OCI-M1 (cell line): ENCODE measurements at regions not wholly inside any gene's neighbourhood (a gene's known extent, or its start where the extent isn't known, plus 50 kb on each side); places are given as distances from the start of the nearest gene placed in this dataset.

ENCODE experiments used
- DNase-seq: peaks from one replicate; lab custom pipeline; 2025; lab: John Stamatoyannopoulos, UW

- DNase-seq: no peak
These were observed 557.4 kb downstream of the BNC2 start for GRCh38 chr9:16312962-16313546.

GRCh38 chr9:16314476-16314875 is 556.0 kb downstream of the BNC2 start:
- DNase-seq: no peak

GRCh38 chr9:16315720-16316119 is 554.8 kb downstream of the BNC2 start:
- DNase-seq: no peak

- no peak for DNase-seq
These were observed 554.0 kb downstream of the BNC2 start for GRCh38 chr9:16316456-16316855.

- DNase-seq: no peak
These were observed 553.3 kb downstream of the BNC2 start for GRCh38 chr9:16316911-16317817.

- no peak for DNase-seq
These were observed 551.9 kb downstream of the BNC2 start for GRCh38 chr9:16318516-16319060.

- no peak for DNase-seq
These were observed 550.8 kb downstream of the BNC2 start for GRCh38 chr9:16319646-16320045.

GRCh38 chr9:16320338-16320902 is 550.0 kb downstream of the BNC2 start:
- no peak for DNase-seq

- DNase-seq: no peak
These were observed 548.9 kb downstream of the BNC2 start for GRCh38 chr9:16321461-16322119.

- no peak for DNase-seq
These were observed 547.6 kb downstream of the BNC2 start for GRCh38 chr9:16322849-16323248.

- DNase-seq: no peak
These were observed 544.5 kb downstream of the BNC2 start for GRCh38 chr9:16325966-16326365.

- DNase-seq: no peak
These were observed 542.1 kb downstream of the BNC2 start for GRCh38 chr9:16328349-16328748.

- DNase-seq: no peak
These were observed 540.8 kb downstream of the BNC2 start for GRCh38 chr9:16329671-16330113.

GRCh38 chr9:16331031-16331430 is 539.4 kb downstream of the BNC2 start:
- DNase-seq: no peak

- no peak for DNase-seq
These were observed 538.9 kb downstream of the BNC2 start for GRCh38 chr9:16331527-16331926.

- no peak for DNase-seq
These were observed 536.8 kb downstream of the BNC2 start for GRCh38 chr9:16333691-16334090.

GRCh38 chr9:16335788-16336580 is 534.5 kb downstream of the BNC2 start:
- DNase-seq: no peak

GRCh38 chr9:16336833-16337232 is 533.6 kb downstream of the BNC2 start:
- DNase-seq: no peak

GRCh38 chr9:16337322-16338029 is 533.0 kb downstream of the BNC2 start:
- no peak for DNase-seq

- no peak for DNase-seq
These were observed 529.3 kb downstream of the BNC2 start for GRCh38 chr9:16341177-16341576.
